ENCODE measurements at regions not wholly inside any gene's neighbourhood (a gene's known extent, or its start where the extent isn't known, plus 50 kb on each side); places are given as distances from the start of the nearest gene placed in this dataset.
"Not testable (repeated sequence)": the region's sequence is repeated elsewhere in the genome, so short reads cannot be mapped to it uniquely, and the experiment has no call there.

- Mint-ChIP-seq H3K4me1 (no peaks in the 10 kb centered on the region), H3K4me3 (no peak overlapping the region), H3K36me3 (ENCODE audit: low read depth) (no peaks in the 10 kb centered on the region), H3K27ac (no peak overlapping the region), H3K27me3 (no peaks in the 10 kb centered on the region)
- DNase-seq (no peak), ATAC-seq (no peak)
- no peaks in the 10 kb centered on the region for H3K9me3 ChIP-seq (ENCODE audit: control insufficient read depth, low read length, poor library complexity, severe bottlenecking)
These were observed 329.6 kb downstream of the SLITRK5 start for GRCh38 chr13:88000787-88001186.

GRCh38 chr13:88005188-88005587 is 334.0 kb downstream of the SLITRK5 start:
- Mint-ChIP-seq H3K27me3 (no peaks in the 10 kb centered on the region), H3K4me3 (no peak overlapping the region), H3K27ac (no peak overlapping the region), H3K36me3 (ENCODE audit: low read depth) (no peaks in the 10 kb centered on the region), H3K4me1 (no peaks in the 10 kb centered on the region)
- H3K9me3 ChIP-seq (ENCODE audit: control insufficient read depth, low read length, poor library complexity, severe bottlenecking): no peaks in the 10 kb centered on the region
- no peak for DNase-seq
- ATAC-seq: no peak

- H3K27me3 Mint-ChIP-seq: no peaks in the 10 kb centered on the region
- ATAC-seq: no peak
- no peak overlapping the region for H3K27ac Mint-ChIP-seq
- H3K36me3 Mint-ChIP-seq (ENCODE audit: low read depth): no peaks in the 10 kb centered on the region
- H3K4me3 Mint-ChIP-seq: no peak overlapping the region
- H3K9me3 ChIP-seq (ENCODE audit: control insufficient read depth, low read length, poor library complexity, severe bottlenecking): no peaks in the 10 kb centered on the region
- no peak for DNase-seq
- no peaks in the 10 kb centered on the region for H3K4me1 Mint-ChIP-seq
These were observed 343.4 kb downstream of the SLITRK5 start for GRCh38 chr13:88014527-88014926.

- Mint-ChIP-seq H3K4me1 (no peaks in the 10 kb centered on the region), H3K27ac (no peak overlapping the region), H3K4me3 (no peak overlapping the region), H3K36me3 (ENCODE audit: low read depth) (no peaks in the 10 kb centered on the region), H3K27me3 (no peaks in the 10 kb centered on the region)
- ATAC-seq (no peak), DNase-seq (no peak)
- H3K9me3 ChIP-seq (ENCODE audit: control insufficient read depth, low read length, poor library complexity, severe bottlenecking): no peaks in the 10 kb centered on the region
These were observed 351.4 kb downstream of the SLITRK5 start for GRCh38 chr13:88022431-88023208.

GRCh38 chr13:88026241-88026640 is 355.1 kb downstream of the SLITRK5 start:
- Mint-ChIP-seq H3K27me3 (no peaks in the 10 kb centered on the region), H3K4me1 (no peaks in the 10 kb centered on the region), H3K36me3 (ENCODE audit: low read depth) (no peaks in the 10 kb centered on the region), H3K27ac (no peak overlapping the region), H3K4me3 (no peak overlapping the region)
- ATAC-seq (no peak), DNase-seq (no peak)
- H3K9me3 ChIP-seq (ENCODE audit: control insufficient read depth, low read length, poor library complexity, severe bottlenecking): no peaks in the 10 kb centered on the region

- H3K27me3 Mint-ChIP-seq: no peaks in the 10 kb centered on the region
- no peak for ATAC-seq
These were observed 360.9 kb downstream of the SLITRK5 start for GRCh38 chr13:88031980-88032559.

GRCh38 chr13:88036205-88036604 is 365.0 kb downstream of the SLITRK5 start:
- not testable (repeated sequence) for H3K4me1 Mint-ChIP-seq, ATAC-seq

More at GRCh38 chr13:88031980-88032559, 360.9 kb downstream of the SLITRK5 start:
- DNase-seq: no peak
- Mint-ChIP-seq H3K36me3 (ENCODE audit: low read depth) (no peaks in the 10 kb centered on the region), H3K27ac (no peak overlapping the region), H3K4me3 (no peak overlapping the region), H3K4me1 (no peaks in the 10 kb centered on the region)
- H3K9me3 ChIP-seq (ENCODE audit: control insufficient read depth, low read length, poor library complexity, severe bottlenecking): no peaks in the 10 kb centered on the region

GRCh38 chr13:88042489-88042888 is 371.3 kb downstream of the SLITRK5 start:
- Mint-ChIP-seq H3K27ac (no peak overlapping the region), H3K27me3 (no peaks in the 10 kb centered on the region), H3K36me3 (ENCODE audit: low read depth) (no peaks in the 10 kb centered on the region), H3K4me1 (no peaks in the 10 kb centered on the region), H3K4me3 (no peak overlapping the region)
- no peak for ATAC-seq
- no peaks in the 10 kb centered on the region for H3K9me3 ChIP-seq (ENCODE audit: control insufficient read depth, low read length, poor library complexity, severe bottlenecking)
- DNase-seq: no peak

More at GRCh38 chr13:88036205-88036604, 365.0 kb downstream of the SLITRK5 start:
- not testable (repeated sequence) for H3K27me3 Mint-ChIP-seq; H3K36me3 Mint-ChIP-seq (ENCODE audit: low read depth); DNase-seq; H3K27ac Mint-ChIP-seq; H3K9me3 ChIP-seq (ENCODE audit: control insufficient read depth, low read length, poor library complexity, severe bottlenecking); H3K4me3 Mint-ChIP-seq

- no peaks in the 10 kb centered on the region for H3K9me3 ChIP-seq (ENCODE audit: control insufficient read depth, low read length, poor library complexity, severe bottlenecking)
- no peak for DNase-seq
- Mint-ChIP-seq H3K27me3 (no peaks in the 10 kb centered on the region), H3K4me1 (no peaks in the 10 kb centered on the region), H3K4me3 (no peak overlapping the region), H3K27ac (no peak overlapping the region), H3K36me3 (ENCODE audit: low read depth) (no peaks in the 10 kb centered on the region)
- ATAC-seq: no peak
These were observed 380.7 kb downstream of the SLITRK5 start for GRCh38 chr13:88051746-88052482.

GRCh38 chr13:88063741-88064140 is 392.6 kb downstream of the SLITRK5 start:
- ATAC-seq: no peak
- no peak overlapping the region for H3K27ac Mint-ChIP-seq
- no peak for DNase-seq
- no peaks in the 10 kb centered on the region for H3K27me3 Mint-ChIP-seq
- no peaks in the 10 kb centered on the region for H3K9me3 ChIP-seq (ENCODE audit: control insufficient read depth, low read length, poor library complexity, severe bottlenecking)
- H3K4me1 Mint-ChIP-seq: no peaks in the 10 kb centered on the region
- no peaks in the 10 kb centered on the region for H3K36me3 Mint-ChIP-seq (ENCODE audit: low read depth)
- H3K4me3 Mint-ChIP-seq: no peak overlapping the region

GRCh38 chr13:88066847-88067246 is 395.7 kb downstream of the SLITRK5 start:
- DNase-seq (no peak), ATAC-seq (no peak)
- Mint-ChIP-seq H3K4me3 (no peak overlapping the region), H3K36me3 (ENCODE audit: low read depth) (no peaks in the 10 kb centered on the region), H3K4me1 (no peaks in the 10 kb centered on the region), H3K27me3 (no peaks in the 10 kb centered on the region), H3K27ac (no peak overlapping the region)
- no peaks in the 10 kb centered on the region for H3K9me3 ChIP-seq (ENCODE audit: control insufficient read depth, low read length, poor library complexity, severe bottlenecking)

GRCh38 chr13:88068316-88068715 is 397.1 kb downstream of the SLITRK5 start:
- no peaks in the 10 kb centered on the region for H3K9me3 ChIP-seq (ENCODE audit: control insufficient read depth, low read length, poor library complexity, severe bottlenecking)
- DNase-seq (no peak), ATAC-seq (no peak)
- Mint-ChIP-seq H3K36me3 (ENCODE audit: low read depth) (no peaks in the 10 kb centered on the region), H3K27me3 (no peaks in the 10 kb centered on the region), H3K27ac (no peak overlapping the region), H3K4me3 (no peak overlapping the region), H3K4me1 (no peaks in the 10 kb centered on the region)

GRCh38 chr13:88068975-88069374 is 397.8 kb downstream of the SLITRK5 start:
- ATAC-seq (no peak), DNase-seq (no peak)
- Mint-ChIP-seq H3K27me3 (no peaks in the 10 kb centered on the region), H3K4me3 (no peak overlapping the region), H3K27ac (no peak overlapping the region), H3K36me3 (ENCODE audit: low read depth) (no peaks in the 10 kb centered on the region), H3K4me1 (no peaks in the 10 kb centered on the region)
- H3K9me3 ChIP-seq (ENCODE audit: control insufficient read depth, low read length, poor library complexity, severe bottlenecking): no peaks in the 10 kb centered on the region

Data from T-helper 17 cell (primary cell).